GM21381 (cell line): ENCODE measurements at regions not wholly inside any gene's neighbourhood (a gene's known extent, or its start where the extent isn't known, plus 50 kb on each side); places are given as distances from the start of the nearest gene placed in this dataset.

Experiments
- ATAC-seq: cut with Tn5 transposase; IDR thresholded peaks from one replicate; pipeline ENCODE4 v1.9.1; 2021; ENCODE audit warnings: mild to moderate bottlenecking, moderate library complexity; ENCODE audit not compliant: unreplicated experiment

- ATAC-seq = no peak
Observed at GRCh38 chr16:5541356-5541755, 443.8 kb upstream of the EEF2KMT start.

GRCh38 chr16:5537347-5537746 is 439.8 kb upstream of the EEF2KMT start:
- ATAC-seq = no peak

- no peak for ATAC-seq
Observed at GRCh38 chr16:5533321-5533888, 435.8 kb upstream of the EEF2KMT start.

- no peak for ATAC-seq
Observed at GRCh38 chr16:5527817-5528216, 430.2 kb upstream of the EEF2KMT start.

- ATAC-seq = no peak
Observed at GRCh38 chr16:5526826-5527225, 429.2 kb upstream of the EEF2KMT start.

GRCh38 chr16:5523829-5524228 is 426.2 kb upstream of the EEF2KMT start:
- no peak for ATAC-seq

GRCh38 chr16:5516115-5516514 is 418.5 kb upstream of the EEF2KMT start:
- ATAC-seq = no peak

- no peak for ATAC-seq
Observed at GRCh38 chr16:5512014-5512413, 414.4 kb upstream of the EEF2KMT start.

- no peak for ATAC-seq
Observed at GRCh38 chr16:5510819-5511370, 413.3 kb upstream of the EEF2KMT start.

- no peak for ATAC-seq
Observed at GRCh38 chr16:5509794-5510193, 412.2 kb upstream of the EEF2KMT start.

GRCh38 chr16:5509336-5509735 is 411.7 kb upstream of the EEF2KMT start:
- ATAC-seq = no peak

- ATAC-seq = no peak
Observed at GRCh38 chr16:5508371-5508770, 410.8 kb upstream of the EEF2KMT start.

GRCh38 chr16:5506021-5506420 is 408.4 kb upstream of the EEF2KMT start:
- ATAC-seq = no peak

- no peak for ATAC-seq
Observed at GRCh38 chr16:5505091-5505887, 407.7 kb upstream of the EEF2KMT start.

- ATAC-seq = no peak
Observed at GRCh38 chr16:5504064-5504781, 406.6 kb upstream of the EEF2KMT start.

- no peak for ATAC-seq
Observed at GRCh38 chr16:5502944-5503343, 405.3 kb upstream of the EEF2KMT start.

- no peak for ATAC-seq
Observed at GRCh38 chr16:5502467-5502869, 404.9 kb upstream of the EEF2KMT start.

- ATAC-seq = no peak
Observed at GRCh38 chr16:5500526-5500925, 402.9 kb upstream of the EEF2KMT start.

- ATAC-seq = no peak
Observed at GRCh38 chr16:5498562-5498961, 401.0 kb upstream of the EEF2KMT start.

- ATAC-seq = no peak
Observed at GRCh38 chr16:5496013-5496412, 398.4 kb upstream of the EEF2KMT start.

- no peak for ATAC-seq
Observed at GRCh38 chr16:5490499-5490898, 392.9 kb upstream of the EEF2KMT start.

- no peak for ATAC-seq
Observed at GRCh38 chr16:5488581-5488980, 391.0 kb upstream of the EEF2KMT start.
